ENCODE measurements at regions not wholly inside any gene's neighbourhood (a gene's known extent, or its start where the extent isn't known, plus 50 kb on each side); places are given as distances from the start of the nearest gene placed in this dataset.

DNA sequence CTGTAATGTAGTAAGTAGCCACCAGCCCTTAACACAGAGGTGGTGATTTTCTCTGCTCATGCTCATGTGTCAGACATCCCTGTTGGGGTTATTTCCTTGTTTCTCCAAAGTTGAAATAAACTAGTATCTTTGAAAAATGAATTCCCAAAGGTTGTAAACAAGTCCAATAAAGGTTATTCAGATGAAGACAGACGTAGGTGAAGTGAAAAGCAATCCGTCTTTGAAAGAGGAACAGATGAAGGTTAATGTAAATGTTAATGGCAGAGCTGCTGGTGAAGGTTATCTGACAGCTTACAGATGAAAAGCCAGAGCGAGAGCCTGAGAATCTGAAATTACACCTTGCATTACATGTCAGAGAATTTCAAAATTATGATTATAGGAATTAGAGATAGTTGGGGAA is 1604.0 kb downstream of the FAM181B start:
- Histone ChIP-seq H3K27me3 (ENCODE audit: insufficient read depth, poor library complexity, severe bottlenecking) (no peaks in the 10 kb centered on the region), H3K4me3 (replicated peaks; ENCODE audit: insufficient read depth, low read length) (no peak overlapping the region), H3K27ac (replicated peaks) (no peak overlapping the region)
- DNase-seq (ENCODE audit: low read depth in 1 of 2, low spot score in 1 of 2) = no peak
- TF ChIP-seq SPI1 (IDR thresholded peaks at IDR 0.05; ENCODE audit: borderline replicate concordance, low read depth) (no peak), POLR2AphosphoS5 (IDR thresholded peaks at IDR 0.05; ENCODE audit: low read depth) (no peak), GABPA (IDR thresholded peaks at IDR 0.05; ENCODE audit: low read depth) (no peak)
- TF ChIP-seq, protein P1, sequence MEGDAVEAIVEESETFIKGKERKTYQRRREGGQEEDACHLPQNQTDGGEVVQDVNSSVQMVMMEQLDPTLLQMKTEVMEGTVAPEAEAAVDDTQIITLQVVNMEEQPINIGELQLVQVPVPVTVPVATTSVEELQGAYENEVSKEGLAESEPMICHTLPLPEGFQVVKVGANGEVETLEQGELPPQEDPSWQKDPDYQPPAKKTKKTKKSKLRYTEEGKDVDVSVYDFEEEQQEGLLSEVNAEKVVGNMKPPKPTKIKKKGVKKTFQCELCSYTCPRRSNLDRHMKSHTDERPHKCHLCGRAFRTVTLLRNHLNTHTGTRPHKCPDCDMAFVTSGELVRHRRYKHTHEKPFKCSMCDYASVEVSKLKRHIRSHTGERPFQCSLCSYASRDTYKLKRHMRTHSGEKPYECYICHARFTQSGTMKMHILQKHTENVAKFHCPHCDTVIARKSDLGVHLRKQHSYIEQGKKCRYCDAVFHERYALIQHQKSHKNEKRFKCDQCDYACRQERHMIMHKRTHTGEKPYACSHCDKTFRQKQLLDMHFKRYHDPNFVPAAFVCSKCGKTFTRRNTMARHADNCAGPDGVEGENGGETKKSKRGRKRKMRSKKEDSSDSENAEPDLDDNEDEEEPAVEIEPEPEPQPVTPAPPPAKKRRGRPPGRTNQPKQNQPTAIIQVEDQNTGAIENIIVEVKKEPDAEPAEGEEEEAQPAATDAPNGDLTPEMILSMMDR (IDR thresholded peaks at IDR 0.05; ENCODE audit: insufficient read depth, low read length) = no peak
- TF ChIP-seq, protein P2, sequence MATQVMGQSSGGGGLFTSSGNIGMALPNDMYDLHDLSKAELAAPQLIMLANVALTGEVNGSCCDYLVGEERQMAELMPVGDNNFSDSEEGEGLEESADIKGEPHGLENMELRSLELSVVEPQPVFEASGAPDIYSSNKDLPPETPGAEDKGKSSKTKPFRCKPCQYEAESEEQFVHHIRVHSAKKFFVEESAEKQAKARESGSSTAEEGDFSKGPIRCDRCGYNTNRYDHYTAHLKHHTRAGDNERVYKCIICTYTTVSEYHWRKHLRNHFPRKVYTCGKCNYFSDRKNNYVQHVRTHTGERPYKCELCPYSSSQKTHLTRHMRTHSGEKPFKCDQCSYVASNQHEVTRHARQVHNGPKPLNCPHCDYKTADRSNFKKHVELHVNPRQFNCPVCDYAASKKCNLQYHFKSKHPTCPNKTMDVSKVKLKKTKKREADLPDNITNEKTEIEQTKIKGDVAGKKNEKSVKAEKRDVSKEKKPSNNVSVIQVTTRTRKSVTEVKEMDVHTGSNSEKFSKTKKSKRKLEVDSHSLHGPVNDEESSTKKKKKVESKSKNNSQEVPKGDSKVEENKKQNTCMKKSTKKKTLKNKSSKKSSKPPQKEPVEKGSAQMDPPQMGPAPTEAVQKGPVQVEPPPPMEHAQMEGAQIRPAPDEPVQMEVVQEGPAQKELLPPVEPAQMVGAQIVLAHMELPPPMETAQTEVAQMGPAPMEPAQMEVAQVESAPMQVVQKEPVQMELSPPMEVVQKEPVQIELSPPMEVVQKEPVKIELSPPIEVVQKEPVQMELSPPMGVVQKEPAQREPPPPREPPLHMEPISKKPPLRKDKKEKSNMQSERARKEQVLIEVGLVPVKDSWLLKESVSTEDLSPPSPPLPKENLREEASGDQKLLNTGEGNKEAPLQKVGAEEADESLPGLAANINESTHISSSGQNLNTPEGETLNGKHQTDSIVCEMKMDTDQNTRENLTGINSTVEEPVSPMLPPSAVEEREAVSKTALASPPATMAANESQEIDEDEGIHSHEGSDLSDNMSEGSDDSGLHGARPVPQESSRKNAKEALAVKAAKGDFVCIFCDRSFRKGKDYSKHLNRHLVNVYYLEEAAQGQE (IDR thresholded peaks at IDR 0.05; ENCODE audit: insufficient replicate concordance, low read depth) = no peak

DNA sequence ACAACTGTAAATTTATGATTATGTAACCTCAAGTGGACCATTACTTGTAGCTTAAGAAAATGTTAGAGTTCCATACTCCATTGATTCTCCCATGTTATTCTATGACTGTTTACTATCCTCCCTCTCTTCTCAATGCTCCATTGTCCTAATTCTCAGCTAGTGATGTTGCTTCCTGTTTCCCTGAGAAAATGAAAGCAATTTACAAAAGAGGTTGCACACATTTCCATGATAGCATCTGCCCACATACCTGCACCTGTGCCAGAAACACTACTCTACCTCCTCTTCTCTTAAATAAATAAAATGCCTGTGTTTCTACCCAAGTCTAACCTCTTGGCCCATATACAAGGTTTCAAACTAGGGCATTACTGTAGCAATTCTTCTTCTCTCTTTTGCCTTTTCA is 1620.9 kb downstream of the FAM181B start:
- TF ChIP-seq, protein P2 (IDR thresholded peaks at IDR 0.05; ENCODE audit: insufficient replicate concordance, low read depth) = no peak
- no peak for TF ChIP-seq GABPA (IDR thresholded peaks at IDR 0.05; ENCODE audit: low read depth)
- no peak for TF ChIP-seq SPI1 (IDR thresholded peaks at IDR 0.05; ENCODE audit: borderline replicate concordance, low read depth)
- TF ChIP-seq, protein P1 (IDR thresholded peaks at IDR 0.05; ENCODE audit: insufficient read depth, low read length) = no peak
- no peak for TF ChIP-seq POLR2AphosphoS5 (IDR thresholded peaks at IDR 0.05; ENCODE audit: low read depth)

DNA sequence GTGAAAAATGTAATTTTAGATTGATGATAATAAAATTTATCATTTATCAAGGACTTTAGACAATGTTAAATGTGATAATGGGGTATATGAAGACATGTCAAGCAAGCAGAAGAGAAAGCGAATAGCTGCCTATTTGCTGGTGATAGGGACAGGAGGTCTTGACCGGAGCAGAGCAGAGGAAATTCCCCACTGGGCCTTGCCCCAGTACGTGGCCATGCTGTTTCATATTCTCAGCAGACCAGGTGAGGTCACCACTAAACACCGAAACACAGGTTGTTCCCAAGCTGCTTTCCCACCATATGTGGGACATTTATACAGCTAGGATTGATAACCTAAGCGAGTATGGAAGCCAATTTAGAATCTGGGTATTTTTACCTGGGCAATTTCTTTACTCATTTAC is 1629.6 kb downstream of the FAM181B start:
- DNase-seq (ENCODE audit: low read depth in 1 of 2, low spot score in 1 of 2) = no peak
- Histone ChIP-seq H3K27me3 (ENCODE audit: insufficient read depth, poor library complexity, severe bottlenecking) (no peaks in the 10 kb centered on the region), H3K4me3 (replicated peaks; ENCODE audit: insufficient read depth, low read length) (no peak overlapping the region), H3K27ac (replicated peaks) (no peak overlapping the region)
- TF ChIP-seq POLR2AphosphoS5 (IDR thresholded peaks at IDR 0.05; ENCODE audit: low read depth) = no peak

More for the DNA sequence above, 1620.9 kb downstream of the FAM181B start:
- no peak for DNase-seq (ENCODE audit: low read depth in 1 of 2, low spot score in 1 of 2)
- no peaks in the 10 kb centered on the region for H3K27me3 ChIP-seq (ENCODE audit: insufficient read depth, poor library complexity, severe bottlenecking)
- no peak overlapping the region for H3K27ac ChIP-seq (replicated peaks)
- H3K4me3 ChIP-seq (replicated peaks; ENCODE audit: insufficient read depth, low read length) = no peak overlapping the region

DNA sequence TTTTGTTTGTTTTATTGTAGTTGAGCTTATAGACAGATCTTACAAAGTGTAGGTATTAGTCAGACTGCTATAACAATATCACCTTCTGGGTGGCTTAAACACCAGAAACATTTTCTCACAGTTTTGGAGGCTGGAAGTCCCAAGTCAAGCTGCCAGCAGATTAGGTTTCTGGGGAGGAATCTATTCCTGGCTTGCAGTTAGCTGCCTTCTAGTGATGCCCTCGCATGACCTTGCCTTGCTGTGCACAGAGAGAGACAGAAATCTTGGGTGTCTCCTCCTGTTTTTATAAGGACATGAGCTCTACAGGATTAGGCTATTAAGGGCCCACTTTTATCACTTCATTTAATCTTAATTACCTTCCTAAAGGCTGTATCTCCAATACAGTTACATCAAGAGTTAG is 1635.2 kb downstream of the FAM181B start:
- no peak overlapping the region for H3K27ac ChIP-seq (replicated peaks)
- no peaks in the 10 kb centered on the region for H3K27me3 ChIP-seq (ENCODE audit: insufficient read depth, poor library complexity, severe bottlenecking)
- DNase-seq (ENCODE audit: low read depth in 1 of 2, low spot score in 1 of 2) = no peak
- TF ChIP-seq, protein P2 (IDR thresholded peaks at IDR 0.05; ENCODE audit: insufficient replicate concordance, low read depth) = no peak
- TF ChIP-seq GABPA (IDR thresholded peaks at IDR 0.05; ENCODE audit: low read depth) (no peak), POLR2AphosphoS5 (IDR thresholded peaks at IDR 0.05; ENCODE audit: low read depth) (no peak), SPI1 (IDR thresholded peaks at IDR 0.05; ENCODE audit: borderline replicate concordance, low read depth) (no peak)
- TF ChIP-seq, protein P1 (IDR thresholded peaks at IDR 0.05; ENCODE audit: insufficient read depth, low read length) = no peak
- no peak overlapping the region for H3K4me3 ChIP-seq (replicated peaks; ENCODE audit: insufficient read depth, low read length)

Data from HL-60 (cell line).